ENCODE measurements at regions not wholly inside any gene's neighbourhood (a gene's known extent, or its start where the extent isn't known, plus 50 kb on each side); places are given as distances from the start of the nearest gene placed in this dataset.
A peak's percentile ranks its signal among the peaks of the same experiment; 100 is the strongest.

DNA sequence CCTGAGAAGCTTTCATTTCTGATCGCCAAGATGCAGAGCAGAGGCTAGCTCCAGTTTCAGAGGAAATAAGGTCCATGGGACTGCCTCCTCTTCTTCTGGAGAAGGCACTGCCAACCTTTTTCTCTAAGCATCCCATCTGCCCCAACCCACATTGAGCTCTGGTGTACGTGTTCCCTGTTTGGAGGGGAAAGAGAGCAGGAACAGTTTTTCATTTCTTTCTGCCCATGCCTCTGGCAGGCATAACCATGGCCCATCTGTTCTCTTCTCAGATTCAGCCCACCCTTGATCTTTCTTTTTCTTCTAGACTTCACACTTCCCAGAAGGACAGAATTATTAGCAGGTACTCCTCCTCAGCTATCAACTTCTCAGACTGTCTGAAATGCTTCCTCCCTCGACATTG is 1110.3 kb upstream of the KLHL29 start:
- DNase-seq: no peak

- peak; percentile 9 to 58 (median 43) for DNase-seq
Observed at GRCh38 chr2:22276696-22277095, 1108.3 kb upstream of the KLHL29 start.

- DNase-seq: no peak
Observed at GRCh38 chr2:22279541-22279940, 1105.4 kb upstream of the KLHL29 start.

- peak; percentile 39 to 73 (median 64) for DNase-seq
Observed at GRCh38 chr2:22281033-22281432, 1103.9 kb upstream of the KLHL29 start.

- DNase-seq: peak in 3 of 4 experiments; percentile 8 to 35 (median 21)
Observed at GRCh38 chr2:22282220-22282619, 1102.8 kb upstream of the KLHL29 start.

DNA sequence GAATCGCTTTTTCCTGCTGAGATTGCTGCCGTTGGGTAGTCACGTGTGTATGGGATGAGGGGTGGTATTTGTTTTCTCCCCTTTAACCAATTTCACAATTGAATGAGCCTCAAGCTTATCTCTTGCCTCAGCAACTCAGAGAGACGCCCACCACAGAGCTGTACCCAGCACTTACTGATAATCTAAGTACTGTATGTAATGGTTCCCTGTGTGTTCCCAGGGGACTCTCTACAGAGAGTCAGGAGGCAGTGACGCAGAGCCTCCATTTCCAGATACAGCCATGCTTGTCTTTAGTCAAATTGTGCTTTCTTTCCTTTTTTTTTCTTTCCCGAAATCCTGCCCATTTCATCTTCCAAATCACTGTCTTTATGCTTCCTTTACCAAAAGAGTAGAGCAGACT is 1102.1 kb upstream of the KLHL29 start:
- DNase-seq: no peak

DNA sequence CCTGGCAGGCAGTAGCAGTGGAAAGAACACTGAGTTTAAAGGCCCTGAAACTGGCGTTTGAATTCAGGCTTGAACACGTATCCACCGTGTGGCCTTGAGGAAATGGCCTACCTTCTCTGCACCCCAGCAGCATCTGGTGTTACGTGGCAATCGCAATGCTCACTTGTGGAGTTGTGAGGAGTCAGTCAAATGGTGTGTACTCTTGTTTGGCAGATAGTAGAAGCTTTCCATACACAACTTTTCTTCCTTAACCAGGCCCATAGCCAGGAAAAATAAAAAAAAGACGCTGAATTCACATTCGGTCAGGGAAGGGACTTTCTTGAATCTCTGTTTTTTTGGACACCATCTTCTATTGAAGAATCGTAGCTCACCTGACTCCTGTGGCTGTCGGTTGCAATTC is 1101.5 kb upstream of the KLHL29 start:
- no peak for DNase-seq

GRCh38 chr2:22290302-22290701 is 1094.7 kb upstream of the KLHL29 start:
- peak; percentile 13 to 60 (median 44) for DNase-seq

DNA sequence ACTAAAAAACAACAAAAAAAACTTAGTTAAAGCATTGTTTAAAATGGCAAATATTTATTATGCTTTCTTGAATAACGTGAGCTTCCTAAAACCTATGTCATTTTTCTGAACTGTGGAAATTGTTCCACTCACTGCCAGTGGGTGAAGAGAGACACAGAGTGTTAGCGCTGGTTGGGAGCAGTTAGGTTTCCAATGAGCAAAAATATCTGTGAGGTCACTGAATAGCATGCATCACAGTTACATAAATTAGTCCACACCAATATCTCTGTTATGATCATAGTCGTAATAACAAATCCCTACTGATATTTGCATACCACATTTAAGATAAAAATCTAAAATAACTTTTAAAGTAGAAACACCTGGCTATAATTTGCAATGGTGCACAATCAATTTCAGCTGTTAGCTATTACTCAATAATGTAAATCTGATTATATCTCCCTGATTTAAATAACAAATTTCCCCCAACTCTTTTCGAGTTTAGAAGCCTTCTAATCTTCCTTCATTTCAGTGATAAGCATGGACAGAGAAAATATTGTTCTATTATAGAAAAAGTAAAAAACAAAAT is 1094.0 kb upstream of the KLHL29 start:
- no peak for DNase-seq

DNA sequence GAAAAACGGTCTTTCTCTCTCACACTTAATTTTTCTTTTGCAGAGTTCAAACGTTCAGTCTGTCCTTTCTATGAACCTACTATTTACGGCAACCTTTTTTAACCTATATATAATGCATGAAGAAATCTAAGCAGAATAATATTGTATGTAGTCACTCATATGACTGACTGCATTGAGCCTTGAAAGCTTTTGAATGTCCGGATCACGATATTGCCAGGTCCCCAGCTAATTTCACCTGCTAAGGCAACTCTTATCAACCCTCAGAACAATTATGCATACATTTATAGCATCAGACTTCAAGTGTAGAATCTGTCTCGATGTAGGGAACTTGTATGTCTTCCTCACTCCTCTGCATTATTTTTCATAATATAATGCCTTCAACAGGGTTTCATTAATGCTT is 1083.8 kb upstream of the KLHL29 start:
- DNase-seq: no peak

DNA sequence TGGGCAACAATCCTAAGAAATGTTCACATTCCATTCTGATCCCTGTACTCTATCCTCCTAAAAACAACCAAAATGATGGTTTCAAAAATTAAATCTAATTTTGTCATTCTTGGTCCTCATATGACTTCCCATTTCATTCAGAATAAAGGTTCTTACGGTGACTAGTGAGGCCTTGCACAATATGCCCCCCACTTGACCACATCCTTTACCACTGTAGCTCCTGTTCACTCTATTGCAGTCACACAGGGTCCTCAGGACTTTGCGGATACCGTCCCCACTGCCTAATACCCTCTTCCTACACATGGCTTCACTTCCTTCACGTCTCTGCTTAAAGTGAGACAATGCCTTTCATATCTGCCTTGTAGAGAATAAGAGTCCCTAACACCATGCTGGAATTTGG is 1058.7 kb upstream of the KLHL29 start:
- DNase-seq: no peak

- DNase-seq: no peak
Observed at GRCh38 chr2:22329211-22330154, 1055.5 kb upstream of the KLHL29 start.

- DNase-seq: no peak
Observed at GRCh38 chr2:22336414-22336813, 1048.6 kb upstream of the KLHL29 start.

GRCh38 chr2:22340716-22341115 is 1044.3 kb upstream of the KLHL29 start:
- DNase-seq: no peak

DNA sequence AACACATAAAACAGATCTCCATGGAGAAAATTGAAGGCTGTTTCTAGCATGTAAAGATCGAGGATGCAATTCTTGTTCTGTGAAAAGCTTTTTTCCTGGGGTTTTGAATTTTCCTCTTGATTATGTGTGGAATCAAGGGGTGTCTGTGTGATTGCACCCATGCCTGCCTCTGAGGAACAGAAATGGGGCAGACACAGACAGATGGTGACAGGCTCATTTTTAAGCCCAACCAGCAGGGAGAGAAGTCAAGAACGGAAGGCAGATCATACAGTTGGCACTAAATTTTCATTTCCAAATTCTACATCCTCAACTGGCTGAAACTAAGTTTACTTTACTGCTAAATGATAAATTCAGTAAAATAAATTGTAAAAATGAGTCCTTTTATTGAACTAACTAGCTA is 1037.7 kb upstream of the KLHL29 start:
- DNase-seq: no peak

DNA sequence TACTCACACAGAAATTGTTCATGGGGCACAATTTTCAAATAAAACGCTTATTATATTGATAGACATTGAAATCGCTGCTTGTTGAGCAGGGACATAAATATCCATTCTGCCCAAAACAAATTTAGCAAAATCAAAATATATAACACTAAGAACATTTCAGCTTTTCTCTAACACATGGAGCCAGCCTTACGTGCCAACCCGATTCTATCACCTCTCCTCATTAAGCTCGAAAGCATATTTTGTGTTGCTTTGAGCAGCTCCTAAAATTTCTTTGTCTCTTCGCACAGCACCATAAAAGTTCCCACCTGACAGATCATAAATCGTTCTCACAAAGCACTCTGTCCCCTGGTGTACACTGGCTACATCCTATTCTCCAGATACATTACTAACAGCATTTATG is 1034.4 kb upstream of the KLHL29 start:
- DNase-seq: no peak

- peak; percentile 41 to 70 (median 58) for DNase-seq
Observed at GRCh38 chr2:22355816-22356433, 1029.1 kb upstream of the KLHL29 start.

- DNase-seq: no peak
Observed at GRCh38 chr2:22359071-22359672, 1025.8 kb upstream of the KLHL29 start.

GRCh38 chr2:22360735-22361374 is 1024.1 kb upstream of the KLHL29 start:
- no peak for DNase-seq

DNA sequence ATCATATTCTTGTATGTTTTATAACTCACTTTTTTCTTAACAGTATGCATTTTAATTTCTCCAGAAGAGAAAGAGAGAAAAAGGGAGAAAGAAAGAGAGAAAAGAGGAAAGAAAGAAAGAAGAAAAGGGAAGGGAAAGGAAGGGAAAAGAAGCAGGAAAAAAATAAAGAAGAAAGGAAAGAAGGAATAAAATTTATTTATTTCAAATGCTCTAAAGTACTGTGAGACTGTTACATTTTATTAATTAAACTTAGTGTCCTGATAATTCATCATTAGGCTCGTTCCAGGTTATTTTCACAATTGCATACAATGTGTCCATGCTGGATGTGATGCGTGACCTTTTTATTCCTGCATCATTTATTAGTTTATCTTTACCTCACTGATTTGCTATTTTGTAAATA is 1023.4 kb upstream of the KLHL29 start:
- no peak for DNase-seq

GRCh38 chr2:22375096-22375495 is 1009.9 kb upstream of the KLHL29 start:
- no peak for DNase-seq

GRCh38 chr2:22377268-22377667 is 1007.7 kb upstream of the KLHL29 start:
- DNase-seq: no peak

Data from suppressor macrophage (primary cell).